Esophagus (tissue), 2 donors: ENCODE measurements at regions not wholly inside any gene's neighbourhood (a gene's known extent, or its start where the extent isn't known, plus 50 kb on each side); places are given as distances from the start of the nearest gene placed in this dataset.

Source experiments
- H3K27ac ChIP-seq, 2 donors: one replicate each; pipeline ENCODE4 v1.5.1; 2013; ENCODE audit warnings: low read depth in 2 of 2, mild to moderate bottlenecking in 2 of 2, inconsistent platforms in 1 of 2, low read length in 1 of 2, moderate library complexity in 1 of 2
- H3K27me3 ChIP-seq, 2 donors: one replicate each; pipeline ENCODE4 v1.6.1; 2013; ENCODE audit warnings: low read length in 2 of 2, control low read depth in 1 of 2, mild to moderate bottlenecking in 1 of 2; ENCODE audit not compliant: insufficient read depth in 2 of 2, control insufficient read depth in 1 of 2
- H3K36me3 ChIP-seq, 2 donors: one replicate each; pipeline ENCODE4 v1.6.1; 2013; ENCODE audit warnings: low read length in 1 of 2; ENCODE audit not compliant: control insufficient read depth in 2 of 2, insufficient read depth in 2 of 2
- H3K4me1 ChIP-seq, 2 donors: one replicate each; pipeline ENCODE4 v1.6.1; 2013; ENCODE audit warnings: low read length in 1 of 2; ENCODE audit not compliant: control insufficient read depth in 2 of 2, insufficient read depth in 2 of 2
- H3K4me3 ChIP-seq, 2 donors: one replicate each; pipeline ENCODE4 v1.5.1; 2013; ENCODE audit warnings: low read length in 2 of 2, mild to moderate bottlenecking in 2 of 2, low read depth in 1 of 2, moderate library complexity in 1 of 2
- H3K9me3 ChIP-seq, 2 donors: one replicate each; pipeline ENCODE4 v1.6.1; 2013; ENCODE audit warnings: mild to moderate bottlenecking in 2 of 2, low read depth in 1 of 2, low read length in 1 of 2, moderate library complexity in 1 of 2; ENCODE audit not compliant: control insufficient read depth in 2 of 2, insufficient read depth in 1 of 2
- WGBS, 2 donors: extraction: QIAGEN DNeasy Blood & Tissue Kit; methylation state at CpG; one replicate each; pipeline ENCODE4 v1.1.7; 2013; 5-methylcytosine and 5-hydroxymethylcytosine counted together
- donor health status: healthy with polysubstance abuse.
- donor health status: Bipolar disorder and iron deficiency.

DNA sequence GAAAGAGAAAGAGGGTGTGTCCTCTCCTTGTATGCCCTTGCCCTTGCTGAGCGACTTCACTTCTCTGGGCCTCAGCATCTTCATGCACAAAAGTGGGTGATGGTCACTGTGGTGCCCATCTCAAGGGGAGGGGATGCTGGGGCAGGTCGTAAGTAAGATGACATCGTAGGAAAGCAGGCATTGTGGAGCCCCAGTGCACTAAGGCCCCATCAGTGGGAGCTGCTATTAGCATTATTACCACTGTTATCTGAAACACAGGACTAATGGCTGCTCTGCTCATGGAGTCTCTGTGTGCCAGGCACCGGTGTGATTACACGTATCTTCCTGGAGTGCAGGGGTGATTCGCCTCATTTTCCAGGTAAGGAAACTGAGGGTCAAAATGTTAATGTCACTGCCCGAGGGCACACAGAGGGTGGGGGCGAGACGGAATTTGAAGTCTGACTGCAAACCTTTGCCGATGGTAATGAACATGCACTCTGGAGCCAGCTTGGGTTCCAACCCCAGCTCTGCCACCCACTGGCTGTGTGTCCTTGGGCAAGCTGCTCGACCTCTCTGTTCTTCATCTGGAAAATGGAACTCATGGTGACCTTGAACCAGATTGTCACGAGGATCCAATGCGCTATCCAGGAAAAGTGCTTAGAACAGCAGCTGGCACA lies 63.2 kb upstream of the GSE1 start:
- no peaks in the 10 kb centered on the region for H3K27me3 ChIP-seq
- peaks cover 0 to 3% of the 10 kb centered on the region in 2 donors for H3K9me3 ChIP-seq
- no peak overlapping the region for H3K4me3 ChIP-seq
- 72 to 73% methylated on average over 13 of the region's 13 CpGs for WGBS, 2 donors
- no peaks in the 10 kb centered on the region for H3K36me3 ChIP-seq
- H3K4me1 ChIP-seq = peaks cover 0 to 5% of the 10 kb centered on the region in 2 donors
- no peak overlapping the region for H3K27ac ChIP-seq

DNA sequence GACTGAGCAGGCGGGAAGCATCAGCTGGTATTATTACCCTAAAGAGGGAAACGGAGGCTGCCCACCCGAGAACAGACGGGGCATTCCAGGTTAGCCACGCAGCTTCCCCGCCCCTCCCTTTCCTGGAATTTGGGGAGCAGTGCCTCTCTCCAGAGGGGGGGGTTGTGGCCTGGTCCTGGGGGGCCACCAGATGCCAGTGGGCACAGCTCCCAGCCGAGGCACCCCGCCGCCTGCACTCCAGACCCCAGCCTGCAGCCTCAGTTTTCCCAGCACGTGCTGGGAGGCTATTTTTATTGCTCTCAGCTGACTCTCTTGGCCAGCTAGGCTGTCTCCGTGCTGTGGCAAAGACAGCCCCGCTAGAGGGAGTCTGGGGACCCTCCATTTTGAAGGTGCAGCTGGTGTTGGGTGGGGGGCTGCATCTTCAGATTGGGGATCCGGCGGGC lies 62.7 kb upstream of the GSE1 start:
- WGBS, 2 donors = 79 to 86% methylated on average over 14 of the region's 14 CpGs
- H3K4me3 ChIP-seq = no peak overlapping the region

GRCh38 chr16:85550953-85551924 lies 61.9 kb upstream of the GSE1 start:
- Histone ChIP-seq H3K9me3 (peaks cover 0 to 3% of the 10 kb centered on the region in 2 donors), H3K4me3 (no peak overlapping the region), H3K27me3 (no peaks in the 10 kb centered on the region), H3K4me1 (peaks cover 2 to 5% of the 10 kb centered on the region in 2 donors), H3K36me3 (no peaks in the 10 kb centered on the region), H3K27ac (no peak overlapping the region)
- 70 to 84% methylated on average over 25 of the region's 25 CpGs for WGBS, 2 donors

More for the DNA sequence above, 62.7 kb upstream of the GSE1 start:
- H3K9me3 ChIP-seq = peaks cover 0 to 3% of the 10 kb centered on the region in 2 donors
- H3K4me1 ChIP-seq = peaks cover 0 to 5% of the 10 kb centered on the region in 2 donors
- no peaks in the 10 kb centered on the region for H3K27me3 ChIP-seq
- H3K36me3 ChIP-seq = no peaks in the 10 kb centered on the region
- no peak overlapping the region for H3K27ac ChIP-seq

DNA sequence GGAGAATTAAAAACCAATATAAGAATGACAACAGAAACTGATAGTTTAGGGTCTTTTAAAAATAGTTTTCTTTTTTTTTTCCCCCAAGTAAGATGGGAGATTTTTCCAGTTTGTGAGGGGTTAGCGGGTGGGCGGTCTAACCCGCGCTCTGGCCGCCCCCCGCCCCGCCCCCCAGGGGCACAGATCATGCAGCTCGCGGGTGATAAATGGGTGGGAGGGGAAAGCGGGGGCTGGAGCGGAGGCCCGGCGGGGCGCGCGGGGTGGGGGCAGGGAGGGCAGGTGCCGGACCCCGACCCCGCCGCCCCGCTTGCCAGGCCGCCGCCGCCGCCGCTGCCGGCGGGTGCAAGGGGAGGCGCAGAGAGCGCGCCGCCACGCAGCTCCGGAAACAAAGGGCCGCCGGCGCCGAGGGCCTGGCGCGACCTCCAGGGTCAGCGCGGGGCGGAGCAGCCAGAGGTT lies 60.1 kb upstream of the GSE1 start:
- peak overlapping the region; percentile 25 to 77 for H3K27ac ChIP-seq
- 4 to 5% methylated on average over 29 to 43 of the region's 43 CpGs for WGBS, 2 donors
- no peaks in the 10 kb centered on the region for H3K9me3 ChIP-seq
- peak overlapping the region; percentile 71 to 72 for H3K4me3 ChIP-seq
- H3K4me1 ChIP-seq = peaks cover 2 to 9% of the 10 kb centered on the region in 2 donors
- no peaks in the 10 kb centered on the region for H3K27me3 ChIP-seq
- no peaks in the 10 kb centered on the region for H3K36me3 ChIP-seq

DNA sequence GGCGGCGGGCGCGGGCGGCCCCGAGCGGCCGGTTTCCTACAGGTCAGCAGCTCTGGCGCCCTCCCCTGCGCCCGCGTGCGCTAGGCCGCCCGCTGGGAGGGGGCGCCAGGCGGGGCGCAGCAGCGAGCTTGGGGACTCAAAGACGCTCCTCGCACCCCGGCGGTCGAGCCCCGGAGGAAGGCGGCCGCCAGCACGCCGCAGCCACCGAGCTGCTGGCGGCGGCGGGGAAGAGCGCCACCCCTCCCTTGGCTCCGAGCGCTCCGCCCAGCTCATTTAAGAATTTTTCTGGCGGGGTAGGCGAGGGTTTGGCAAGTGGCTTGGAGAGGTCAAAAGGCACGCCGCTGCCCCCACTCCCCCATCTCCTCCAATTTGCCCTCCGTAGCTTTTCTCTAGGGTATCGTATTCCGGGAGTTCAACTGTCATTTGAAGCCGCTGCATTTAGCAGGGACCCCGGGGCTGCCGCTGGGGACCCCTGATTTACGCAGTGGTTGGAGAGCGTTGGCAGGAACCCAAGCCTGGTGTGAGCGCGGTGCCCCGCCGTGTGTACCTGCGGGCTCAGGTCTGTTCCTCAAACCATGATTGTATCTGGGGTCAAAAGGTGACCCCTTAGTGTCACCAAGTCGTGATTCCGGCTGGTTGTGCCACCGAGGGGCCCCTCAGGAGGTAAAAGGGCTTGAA lies 59.5 kb upstream of the GSE1 start:
- H3K4me1 ChIP-seq = peaks cover 4 to 9% of the 10 kb centered on the region in 2 donors
- 0% methylated on average over 47 to 57 of the region's 57 CpGs for WGBS, 2 donors

DNA sequence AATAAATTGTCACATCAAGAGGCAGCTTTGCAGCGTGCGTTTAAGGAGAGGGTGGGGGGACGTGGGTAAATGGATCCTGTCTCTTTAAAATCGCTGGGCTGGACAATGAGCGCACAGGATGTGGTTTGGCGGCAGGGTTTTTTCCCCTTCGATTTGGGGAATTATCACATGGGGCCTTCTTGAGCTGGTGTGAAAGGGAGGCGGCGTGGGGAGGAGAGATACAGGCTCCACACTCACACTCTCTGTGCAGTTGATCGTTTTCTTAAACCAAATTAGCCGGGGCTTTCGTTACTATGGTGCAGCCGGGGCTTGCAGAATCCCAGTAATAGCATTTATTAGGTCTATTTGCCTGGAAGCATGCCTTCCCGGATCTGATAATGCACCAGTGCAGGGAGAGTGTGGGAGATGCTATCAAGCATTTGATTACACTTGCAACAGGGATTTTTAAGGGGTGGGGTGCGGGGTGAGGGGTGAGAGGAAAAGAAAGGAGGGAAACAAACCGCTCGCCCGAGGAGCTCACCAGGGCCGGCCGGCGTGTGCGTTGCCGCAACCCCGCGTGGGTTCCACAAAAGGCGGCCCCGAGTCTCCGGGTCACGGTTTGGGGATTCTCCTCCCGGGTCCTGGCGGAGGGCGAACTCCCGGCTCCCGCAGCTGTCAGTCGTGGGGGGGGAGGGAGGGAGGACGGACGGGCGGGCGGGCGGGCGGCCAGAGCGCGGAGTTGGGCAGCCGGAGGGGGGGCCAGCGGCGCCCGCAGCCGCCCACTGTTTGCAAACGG lies 58.8 kb upstream of the GSE1 start:
- H3K4me3 ChIP-seq = peak overlapping the region; percentile 71 to 72
- H3K36me3 ChIP-seq = no peaks in the 10 kb centered on the region
- H3K27ac ChIP-seq = peak overlapping the region; percentile 62 to 77
- no peaks in the 10 kb centered on the region for H3K9me3 ChIP-seq
- WGBS, 2 donors = 0 to 1% methylated on average over 42 to 49 of the region's 49 CpGs
- H3K27me3 ChIP-seq = no peaks in the 10 kb centered on the region
- peaks cover 7 to 14% of the 10 kb centered on the region in 2 donors for H3K4me1 ChIP-seq

More for the DNA sequence above, 59.5 kb upstream of the GSE1 start:
- Histone ChIP-seq H3K4me3 (peak overlapping the region; percentile 71 to 72), H3K27ac (peak overlapping the region; percentile 62 to 77), H3K36me3 (no peaks in the 10 kb centered on the region), H3K27me3 (no peaks in the 10 kb centered on the region), H3K9me3 (no peaks in the 10 kb centered on the region)

DNA sequence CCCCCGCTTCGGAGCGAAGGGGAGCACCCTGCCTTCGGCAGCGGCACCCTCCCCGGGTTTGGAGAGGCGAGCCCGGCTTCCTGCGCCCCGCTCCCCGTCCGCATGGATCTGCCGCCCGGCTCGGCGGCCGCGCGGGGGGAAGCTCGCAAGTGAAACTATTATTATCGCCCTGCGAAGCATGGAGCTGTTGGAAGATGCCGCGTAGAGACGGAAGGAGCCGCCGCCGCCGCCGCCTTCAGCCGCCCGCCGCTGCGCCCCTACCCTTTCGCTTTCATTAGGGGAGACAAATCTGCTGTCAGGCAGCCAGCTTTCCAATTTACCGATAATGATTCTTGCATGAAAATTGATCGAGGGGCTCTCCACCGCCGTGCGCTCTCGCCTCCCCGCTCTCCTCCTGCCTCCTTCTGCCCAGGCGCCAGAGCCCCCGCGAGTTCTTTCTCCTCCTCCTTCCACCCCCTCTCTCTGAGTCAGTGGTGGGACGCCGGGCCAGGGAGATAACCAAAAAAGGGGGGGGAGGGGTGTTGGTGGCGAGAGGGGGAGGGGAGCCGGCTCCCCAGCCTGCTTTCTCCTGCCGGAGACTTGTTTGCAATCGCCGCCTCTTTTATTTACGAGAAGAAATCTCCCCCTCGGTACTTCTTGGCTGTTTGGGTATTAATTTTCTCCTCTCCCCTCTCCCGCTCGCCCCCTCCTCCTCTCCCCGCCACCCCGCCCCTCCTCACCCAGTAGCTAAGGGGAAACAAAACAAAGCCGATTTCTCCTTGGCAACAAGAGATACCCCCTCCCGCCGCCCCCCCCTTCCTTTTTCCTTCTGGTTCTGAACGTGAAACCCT lies 58.0 kb upstream of the GSE1 start:
- whole genome bisulfite sequencing, 2 donors = 0 to 1% methylated on average over 49 to 62 of the region's 62 CpGs
- peaks cover 7 to 14% of the 10 kb centered on the region in 2 donors for H3K4me1 ChIP-seq
- H3K27me3 ChIP-seq = no peaks in the 10 kb centered on the region

DNA sequence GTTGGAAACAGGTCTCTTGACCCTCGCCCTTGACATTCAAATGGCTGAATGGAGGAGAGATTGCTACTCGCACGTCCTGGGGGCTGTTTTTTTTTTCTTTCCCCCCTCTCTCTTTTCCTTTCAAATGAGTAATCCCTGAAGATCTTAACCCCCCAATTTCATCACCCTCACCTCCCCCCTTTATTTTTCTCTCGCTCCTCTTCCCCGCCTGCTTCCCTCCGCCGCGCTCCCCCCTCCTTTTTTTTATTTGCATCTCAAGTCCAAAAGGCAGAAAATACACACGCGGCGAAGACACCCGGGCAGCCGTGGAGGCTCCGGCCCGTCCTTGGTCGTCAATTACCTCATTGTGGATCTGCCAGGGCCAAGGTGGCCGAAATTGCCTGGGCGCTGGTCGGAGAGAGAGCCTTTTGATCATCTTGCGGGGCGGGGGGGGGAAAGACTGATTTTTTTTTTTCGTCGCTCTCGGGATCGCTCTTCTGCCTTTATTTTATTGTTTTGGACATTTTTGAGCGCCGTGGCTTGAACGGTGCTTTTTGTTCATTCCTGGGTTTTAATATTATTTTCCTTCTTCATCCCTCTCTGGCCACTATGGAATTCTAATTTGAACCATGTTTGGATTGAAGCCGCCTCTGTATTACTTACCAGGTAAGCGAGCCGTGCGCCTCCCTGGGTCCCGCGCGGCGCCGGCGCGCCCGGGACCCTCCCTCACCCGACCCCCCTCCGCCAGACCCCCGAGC lies 57.2 kb upstream of the GSE1 start:
- Histone ChIP-seq H3K9me3 (no peaks in the 10 kb centered on the region), H3K4me3 (peak overlapping the region; percentile 51 to 72), H3K27ac (peak overlapping the region; percentile 62 to 73), H3K4me1 (peaks cover 7 to 14% of the 10 kb centered on the region in 2 donors), H3K27me3 (no peaks in the 10 kb centered on the region), H3K36me3 (no peaks in the 10 kb centered on the region)
- WGBS, 2 donors = 0 to 1% methylated on average over 43 of the region's 43 CpGs

More for the DNA sequence above, 58.0 kb upstream of the GSE1 start:
- peak overlapping the region; percentile 71 to 72 for H3K4me3 ChIP-seq
- no peaks in the 10 kb centered on the region for H3K36me3 ChIP-seq
- H3K27ac ChIP-seq = peak overlapping the region; percentile 36 to 62
- no peaks in the 10 kb centered on the region for H3K9me3 ChIP-seq
